NCI-H1436 (cell line): ENCODE measurements at regions not wholly inside any gene's neighbourhood (a gene's known extent, or its start where the extent isn't known, plus 50 kb on each side); places are given as distances from the start of the nearest gene placed in this dataset.
"Not testable (repeated sequence)": the region's sequence is repeated elsewhere in the genome, so short reads cannot be mapped to it uniquely, and the experiment has no call there.

ENCODE experiments used
- DNase-seq: peaks from one replicate; lab custom pipeline; 2025; lab: John Stamatoyannopoulos, UW

DNA sequence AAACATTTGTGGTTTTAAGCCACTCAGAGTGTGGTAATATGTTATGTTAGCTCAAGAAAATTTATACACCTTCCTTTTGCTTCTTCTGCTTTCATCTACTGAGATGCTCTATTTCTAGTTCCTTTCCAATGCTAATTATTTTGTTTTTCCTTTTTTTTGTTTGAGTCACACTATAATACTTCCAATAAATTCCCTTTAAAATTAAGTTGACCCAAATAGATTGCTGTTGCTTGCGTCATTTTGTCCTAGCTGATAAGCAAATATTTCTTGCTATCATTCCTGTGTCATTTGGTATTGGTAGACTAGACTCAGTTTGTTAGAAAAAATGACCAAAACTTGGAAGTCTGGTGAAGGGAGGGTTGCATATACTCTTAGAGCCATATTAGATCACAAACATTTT is 437.0 kb upstream of the CNTN6 start:
- no peak for DNase-seq

DNA sequence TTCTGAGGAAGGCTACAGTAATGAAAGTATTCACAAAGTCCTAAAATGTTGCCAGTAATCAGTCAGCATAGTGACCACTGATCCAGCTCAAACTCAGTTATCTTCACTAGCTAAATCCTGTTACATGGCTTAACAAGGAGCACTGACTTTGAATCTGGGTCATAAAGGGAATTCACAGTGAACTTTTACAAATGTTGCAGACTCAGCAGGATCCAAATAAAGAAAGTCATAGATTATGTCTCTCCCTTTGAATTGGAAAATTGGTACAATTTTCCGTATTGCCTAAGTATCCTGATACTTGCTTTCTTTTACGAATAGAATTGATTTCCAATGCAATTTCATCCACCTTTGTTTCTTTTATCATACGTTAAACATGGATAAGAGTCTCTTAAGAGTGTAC is 431.5 kb upstream of the CNTN6 start:
- no peak for DNase-seq

DNA sequence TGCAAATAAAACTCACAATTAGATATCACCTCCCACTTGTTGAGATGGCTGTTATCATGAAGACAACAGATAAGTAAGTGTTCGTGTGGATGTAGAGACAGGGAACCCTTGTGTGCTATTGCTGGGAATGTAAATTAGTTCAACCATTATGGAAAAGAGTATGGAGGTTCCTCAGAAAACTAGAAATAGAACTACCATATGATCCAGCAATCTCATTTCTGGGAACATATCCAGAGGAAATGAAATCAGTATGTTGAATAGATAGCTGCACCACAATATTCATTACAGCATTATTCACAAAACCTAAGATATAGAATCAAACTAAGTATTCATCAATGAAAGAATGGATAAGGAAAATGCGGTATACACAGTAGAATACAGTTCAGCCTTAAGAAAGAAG is 418.7 kb upstream of the CNTN6 start:
- no peak for DNase-seq

DNA sequence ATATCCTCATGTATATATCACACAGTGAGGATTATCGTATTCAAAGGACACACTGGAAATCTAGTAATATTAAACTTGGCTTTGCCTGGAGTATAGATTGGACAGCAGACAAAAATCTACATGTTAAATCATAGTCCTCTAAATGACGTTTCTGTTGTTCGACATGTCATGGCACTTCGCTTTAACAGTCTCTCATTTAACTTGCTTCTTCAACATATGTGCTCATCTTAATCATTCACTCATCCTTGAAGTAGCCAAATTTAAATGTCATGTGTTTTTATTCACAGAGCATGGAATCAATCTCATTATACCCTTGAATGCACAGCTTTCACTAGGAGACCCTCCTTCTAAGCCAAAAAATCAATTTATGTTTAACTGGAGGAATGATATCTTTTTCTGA is 417.0 kb upstream of the CNTN6 start:
- no peak for DNase-seq

DNA sequence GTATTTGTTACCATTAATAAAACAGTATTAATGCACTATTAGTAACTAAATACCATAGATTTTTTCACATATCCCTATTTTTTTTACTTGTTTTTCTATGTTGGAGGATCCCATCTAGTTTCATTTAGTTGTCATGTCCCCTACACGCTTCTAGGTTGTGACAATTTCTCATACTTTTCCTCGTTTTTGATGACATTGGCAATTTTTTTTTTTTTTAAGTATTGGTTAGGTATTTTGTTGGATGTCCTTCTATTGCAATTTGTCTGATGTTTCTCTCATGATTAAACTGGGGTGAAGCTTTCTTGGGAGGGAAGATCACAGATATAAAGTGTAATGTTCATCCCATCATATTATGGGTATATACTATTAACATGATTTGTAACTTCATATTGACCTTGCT is 409.1 kb upstream of the CNTN6 start:
- no peak for DNase-seq

DNA sequence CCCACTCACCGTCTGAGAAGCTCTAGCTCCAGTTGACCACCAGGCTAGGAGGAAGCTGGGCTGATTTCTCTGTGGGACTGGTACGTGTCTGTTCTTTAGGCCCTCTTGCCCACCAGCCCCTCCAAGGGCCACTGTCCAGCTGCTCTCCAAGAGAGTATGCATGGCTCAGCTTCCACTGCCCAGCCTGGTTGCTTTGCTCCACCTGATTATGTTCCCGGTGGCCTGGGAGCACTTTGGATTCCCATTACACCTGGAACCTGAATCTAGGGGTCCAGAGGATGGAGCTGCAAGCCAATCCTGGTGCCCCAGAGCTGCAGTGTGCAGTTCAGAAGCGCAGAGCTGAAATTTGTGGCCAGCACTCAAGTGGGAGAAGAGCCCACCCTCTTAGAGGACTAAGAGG is 402.1 kb upstream of the CNTN6 start:
- DNase-seq: no peak

DNA sequence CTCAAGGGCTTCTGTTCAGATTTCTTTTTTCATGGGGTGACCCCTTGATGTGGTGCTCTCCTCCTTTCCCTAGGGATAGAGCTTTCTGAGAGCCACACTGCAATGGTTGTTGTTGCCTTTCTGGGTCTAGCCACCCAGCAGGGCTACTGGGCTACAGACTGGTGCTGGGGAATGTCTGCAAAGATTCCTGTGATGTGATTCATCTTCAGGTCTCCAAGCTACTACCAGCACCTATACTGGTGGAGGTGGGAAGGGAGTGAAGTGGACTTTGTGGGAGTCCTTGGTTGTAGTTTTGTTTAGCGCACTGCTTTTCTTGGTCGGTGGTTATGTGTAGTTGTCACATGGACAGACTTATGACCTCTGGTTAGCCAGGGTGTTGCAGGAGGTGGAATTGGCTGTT is 392.3 kb upstream of the CNTN6 start:
- no peak for DNase-seq

DNA sequence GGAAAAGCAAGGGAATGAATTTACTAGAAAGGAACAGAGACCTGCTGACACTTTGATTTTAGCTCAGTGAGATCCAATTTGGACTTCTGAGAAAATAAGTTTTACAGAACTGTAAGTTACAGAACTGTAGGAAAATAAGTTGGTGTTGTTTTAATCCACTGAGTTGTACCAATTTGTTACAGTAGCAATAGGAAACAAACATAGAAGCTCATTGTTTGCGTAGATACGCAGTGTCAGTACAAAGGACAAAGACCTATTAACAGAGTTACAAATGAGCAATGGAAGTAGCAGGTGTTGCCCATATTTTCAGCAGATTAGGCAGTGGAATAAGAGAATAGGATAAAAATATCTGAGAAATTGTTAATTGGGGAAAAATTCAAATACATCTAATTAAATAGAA is 385.8 kb upstream of the CNTN6 start:
- no peak for DNase-seq

DNA sequence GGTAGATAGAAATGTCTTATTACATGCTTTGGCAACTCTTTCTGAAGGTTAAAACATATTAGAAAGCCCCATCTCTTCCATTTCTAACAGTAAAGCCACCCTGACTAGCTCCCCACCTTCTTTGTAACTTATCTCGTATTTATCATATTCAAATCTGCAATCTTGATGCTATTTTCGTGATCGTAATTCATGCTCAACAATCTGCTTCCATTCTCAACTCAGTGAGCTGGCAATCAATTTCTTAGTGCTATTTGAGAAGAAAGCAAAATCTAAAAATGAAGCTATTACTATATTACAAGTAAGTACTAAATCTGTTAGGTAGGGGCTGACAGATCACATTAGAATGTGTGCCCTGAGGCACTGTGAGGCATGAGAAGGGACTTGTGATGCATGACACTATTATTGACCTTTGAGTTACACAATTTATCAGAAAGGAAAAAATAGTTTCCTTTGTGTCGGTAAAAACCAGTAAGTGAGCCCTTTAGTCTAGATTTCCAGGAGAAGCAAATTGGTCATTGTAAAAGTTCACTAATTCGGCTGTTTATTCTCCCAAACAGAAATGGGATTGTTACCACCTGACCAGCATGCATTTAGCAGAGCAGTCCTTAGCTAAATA is 379.7 kb upstream of the CNTN6 start:
- no peak for DNase-seq

DNA sequence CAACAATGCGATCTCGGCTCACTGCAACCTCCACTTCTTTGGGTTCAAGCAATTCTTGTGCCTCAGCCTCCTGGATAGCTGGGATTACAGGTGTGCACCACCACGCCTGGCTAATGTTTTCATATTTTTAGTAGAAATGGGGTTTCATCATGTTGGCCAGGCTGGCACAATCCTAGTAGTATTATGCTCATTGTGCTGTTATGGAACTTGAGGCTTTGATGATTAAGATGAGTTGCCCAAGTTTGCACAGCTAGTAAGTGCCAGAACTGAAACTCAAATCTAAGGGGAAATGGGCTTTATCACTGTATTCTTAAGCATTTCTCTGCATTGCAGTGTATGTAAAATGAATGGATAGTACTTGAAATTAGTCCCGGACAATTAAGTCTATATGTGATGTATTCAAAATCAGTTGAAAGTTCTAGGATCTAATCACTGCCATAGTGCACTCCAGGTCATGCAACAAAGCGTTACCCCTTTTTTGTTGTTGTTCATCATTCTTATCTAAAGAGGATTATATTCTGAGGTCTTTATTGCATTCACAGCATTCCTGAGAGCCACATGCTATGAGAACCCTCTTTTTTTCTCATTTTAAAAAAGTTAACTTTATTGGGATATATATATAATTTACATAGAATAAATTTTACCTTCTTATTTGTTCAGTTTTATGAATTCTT is 378.7 kb upstream of the CNTN6 start:
- DNase-seq: no peak

DNA sequence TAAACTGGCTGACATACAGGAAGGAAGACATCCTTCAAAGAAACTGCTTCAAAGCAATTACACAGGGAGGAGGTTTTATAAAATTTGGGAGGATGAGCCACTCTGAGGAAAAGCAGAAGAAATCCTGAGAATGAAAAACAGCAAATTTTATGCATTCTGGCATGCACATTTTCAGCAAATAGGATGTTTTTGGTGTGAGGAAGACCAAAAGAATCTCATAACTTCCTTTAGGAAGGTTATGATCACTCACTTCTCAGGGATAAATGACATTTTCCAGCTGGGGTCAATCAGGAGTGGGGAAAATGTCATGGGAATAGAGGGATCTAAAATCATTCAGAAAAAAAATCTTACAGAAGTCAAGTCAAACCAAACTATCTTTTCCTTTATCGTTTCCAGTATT is 371.7 kb upstream of the CNTN6 start:
- DNase-seq: no peak

DNA sequence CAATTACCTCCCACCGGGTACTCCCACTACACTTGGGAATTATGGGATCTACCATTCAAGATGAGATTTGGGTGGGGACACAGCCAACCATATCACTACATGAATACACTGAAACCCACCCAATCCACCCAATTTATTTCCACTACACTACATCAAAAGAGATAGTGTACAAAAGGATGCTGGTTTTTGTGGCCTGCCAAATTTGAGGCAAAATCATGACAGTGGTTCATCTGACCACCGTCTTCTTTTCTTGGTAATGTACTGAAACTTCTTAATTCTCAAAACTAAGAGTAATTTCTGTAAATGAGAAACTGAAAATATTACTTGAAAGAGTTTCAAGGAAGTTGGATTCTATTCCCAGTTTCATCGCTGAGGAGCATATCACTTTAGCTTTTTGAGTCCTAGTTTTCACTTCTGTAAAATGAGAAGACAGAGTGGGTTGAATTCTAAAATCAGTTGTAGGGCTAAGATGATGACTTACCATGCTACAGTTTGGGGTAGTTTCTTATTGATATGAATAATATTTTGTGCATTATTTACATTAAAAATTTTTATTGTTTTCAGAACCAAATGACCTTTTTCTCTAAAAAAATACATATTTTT is 360.4 kb upstream of the CNTN6 start:
- DNase-seq: no peak

DNA sequence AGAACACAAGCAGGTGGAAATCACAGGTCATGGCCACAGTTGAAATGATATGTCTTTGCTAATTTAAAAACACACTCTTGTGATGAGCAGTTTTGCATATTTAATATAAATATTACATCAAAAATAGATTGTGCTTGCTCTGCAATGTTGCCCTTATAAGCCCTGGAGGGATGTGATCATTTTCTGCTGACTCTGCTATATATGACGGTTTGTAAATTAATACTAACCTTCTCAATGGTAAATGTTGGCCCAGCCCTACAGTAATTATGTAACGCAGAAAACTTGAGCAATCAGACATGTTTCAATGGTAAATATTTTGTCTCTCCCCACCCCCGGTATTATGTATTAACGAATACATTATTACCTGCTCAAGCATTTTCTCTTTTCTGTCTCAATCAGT is 359.5 kb upstream of the CNTN6 start:
- DNase-seq: no peak

DNA sequence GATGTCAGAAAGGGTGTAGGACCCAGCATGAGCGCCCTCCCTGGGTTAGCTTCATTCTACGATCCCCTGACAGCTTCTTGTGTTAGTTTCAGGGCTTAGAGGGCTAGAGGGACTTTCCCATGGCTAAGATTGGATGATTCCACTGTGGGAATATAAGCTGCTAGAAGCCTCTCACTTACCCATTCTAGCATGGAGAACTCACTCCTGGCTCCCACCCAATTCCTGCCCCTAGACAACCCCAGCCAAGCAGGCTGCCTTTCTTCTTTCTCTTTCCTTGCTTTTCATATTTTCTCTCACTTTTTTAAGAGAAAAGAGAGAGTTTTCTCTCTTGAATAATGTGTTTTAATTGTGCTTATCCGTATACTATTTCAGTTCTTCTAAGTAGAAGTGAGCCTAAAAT is 335.1 kb upstream of the CNTN6 start:
- no peak for DNase-seq

DNA sequence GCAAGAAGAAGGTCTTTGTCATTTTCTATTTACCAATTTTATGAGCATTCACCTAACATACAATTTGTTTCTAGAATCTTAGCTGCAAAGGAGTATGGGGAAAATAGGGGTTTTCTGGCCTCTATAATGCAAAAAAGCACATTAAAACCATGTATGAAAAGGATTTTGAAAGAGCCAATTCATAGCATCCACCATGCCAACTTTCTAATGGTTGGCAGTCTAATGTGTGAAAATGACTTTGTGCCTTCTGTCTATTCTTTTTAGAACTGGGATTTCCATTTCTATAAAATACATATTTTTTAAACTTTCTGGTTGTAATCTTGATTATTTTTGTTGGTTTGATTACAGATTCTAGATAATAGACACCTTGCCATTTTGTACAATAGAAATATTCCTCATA is 333.7 kb upstream of the CNTN6 start:
- no peak for DNase-seq

DNA sequence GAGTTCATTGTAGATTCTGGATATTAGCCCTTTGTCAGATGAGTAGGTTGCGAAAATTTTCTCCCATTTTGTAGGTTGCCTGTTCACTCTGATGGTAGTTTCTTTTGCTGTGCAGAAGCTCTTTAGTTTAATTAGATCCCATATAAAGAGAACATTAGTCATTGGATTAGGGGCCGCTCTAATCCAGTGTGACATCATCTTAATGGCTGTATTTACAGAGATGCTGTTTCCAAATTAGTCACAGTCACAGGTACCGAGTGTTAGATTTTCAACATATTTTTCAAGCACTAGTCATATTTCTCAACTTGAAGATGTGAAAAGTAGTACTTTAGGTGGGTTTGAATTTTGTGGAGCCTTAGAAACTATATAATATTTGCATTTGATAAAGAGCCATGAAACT is 319.4 kb upstream of the CNTN6 start:
- DNase-seq: not testable (repeated sequence)

DNA sequence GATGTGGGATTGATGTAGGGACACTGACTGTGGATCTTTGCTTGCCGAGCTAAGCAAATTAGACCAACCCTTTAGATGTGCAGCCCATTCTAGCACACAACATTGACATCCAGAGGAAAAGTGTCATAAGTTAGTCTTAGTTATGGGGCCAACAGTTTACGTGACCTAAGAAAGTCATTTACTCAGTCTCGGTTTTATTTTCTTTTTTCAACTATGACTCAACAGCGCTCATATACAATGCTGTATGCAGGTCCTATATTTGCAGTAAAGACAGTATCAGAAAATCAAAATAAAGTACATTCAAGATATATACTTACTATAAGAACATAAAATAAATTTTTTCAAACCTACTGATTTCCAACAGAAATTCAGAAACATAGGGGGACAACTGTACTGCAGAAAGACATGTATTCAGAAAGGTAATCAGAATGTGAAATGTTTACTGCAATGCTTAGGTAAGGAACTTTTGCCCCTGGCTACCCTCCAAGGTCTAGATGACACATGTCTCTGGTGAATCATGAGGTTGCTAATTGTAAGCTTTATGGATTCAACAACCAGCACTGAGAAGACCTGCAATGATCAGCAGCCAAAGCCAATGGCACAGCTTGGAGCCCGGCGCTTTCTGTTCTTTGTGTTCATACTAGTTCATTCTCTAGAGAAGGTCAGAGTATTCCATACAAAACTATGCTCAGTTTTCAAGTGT is 317.5 kb upstream of the CNTN6 start:
- DNase-seq: no peak

DNA sequence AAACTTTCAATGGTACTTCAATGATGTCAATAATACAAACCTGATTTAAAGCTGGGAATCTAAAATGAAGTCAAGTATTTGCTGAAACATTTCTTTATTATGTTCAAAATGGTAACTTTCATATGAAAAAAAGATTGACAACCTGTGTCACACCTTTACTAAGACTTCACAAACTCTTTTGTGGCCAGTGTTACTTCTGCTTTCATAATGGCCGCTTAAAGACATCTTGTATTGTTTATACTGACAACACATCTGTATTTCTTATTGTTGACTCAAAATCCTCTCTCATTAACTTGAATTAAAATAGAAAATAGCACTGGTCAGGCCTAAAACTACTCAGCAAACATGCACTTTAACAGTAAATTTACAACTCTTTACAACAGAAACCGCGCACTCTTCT is 312.3 kb upstream of the CNTN6 start:
- DNase-seq: no peak

DNA sequence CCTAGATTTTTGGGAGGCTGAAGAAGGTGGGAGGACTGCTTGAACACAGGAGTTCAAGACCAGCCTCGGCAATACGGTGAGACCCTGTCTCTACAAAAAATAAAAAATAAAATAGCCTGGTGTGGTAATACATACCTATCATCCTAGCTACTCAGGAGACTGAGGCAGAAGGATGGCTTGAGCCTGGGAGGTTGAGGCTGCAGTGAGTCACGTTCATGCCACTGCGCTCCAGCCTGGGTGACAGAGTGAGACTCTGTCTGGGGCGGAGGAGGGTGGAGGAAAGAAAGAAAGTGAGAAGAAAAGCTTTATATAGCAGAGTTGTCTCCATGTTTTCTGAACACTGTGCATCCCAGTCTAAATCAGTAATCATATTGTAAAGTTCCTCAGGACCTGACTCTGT is 301.4 kb upstream of the CNTN6 start:
- no peak for DNase-seq

DNA sequence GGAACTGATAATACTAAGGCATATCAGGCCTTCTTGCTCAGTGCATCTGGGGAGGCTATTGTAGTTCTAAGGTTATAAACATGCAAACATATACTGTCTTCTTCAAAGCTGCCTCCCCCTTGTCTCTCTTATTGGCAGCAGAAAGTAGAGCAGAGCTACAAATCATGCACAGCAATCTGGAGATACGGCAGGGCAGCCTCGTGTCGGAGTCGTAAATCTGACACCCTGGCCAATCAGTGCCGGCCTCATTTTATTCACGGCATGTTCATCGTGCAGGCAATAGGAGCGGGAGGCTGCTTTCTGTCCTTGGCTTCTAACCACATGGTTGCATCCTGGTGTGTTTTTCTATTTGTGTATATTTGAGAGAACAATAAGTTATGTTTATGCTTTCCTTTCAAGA is 300.2 kb upstream of the CNTN6 start:
- no peak for DNase-seq

DNA sequence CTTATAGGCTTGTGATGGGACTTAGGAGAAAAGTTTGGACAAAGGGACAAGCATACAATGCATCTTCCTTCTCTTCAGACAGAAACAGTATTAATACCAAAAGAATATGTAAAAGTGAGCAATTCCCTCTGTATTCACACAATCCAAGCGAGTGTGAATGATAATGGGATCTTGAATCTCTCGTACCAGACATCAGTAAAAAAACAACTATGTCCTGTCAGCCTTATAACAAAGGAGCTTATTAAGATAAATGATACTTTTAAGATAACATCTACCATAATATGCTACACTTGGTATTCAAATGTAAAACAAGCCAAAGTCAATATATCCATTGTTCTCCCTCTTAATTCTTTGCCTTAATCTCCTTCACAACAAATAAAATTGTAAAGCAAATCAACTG is 288.6 kb upstream of the CNTN6 start:
- DNase-seq: no peak

DNA sequence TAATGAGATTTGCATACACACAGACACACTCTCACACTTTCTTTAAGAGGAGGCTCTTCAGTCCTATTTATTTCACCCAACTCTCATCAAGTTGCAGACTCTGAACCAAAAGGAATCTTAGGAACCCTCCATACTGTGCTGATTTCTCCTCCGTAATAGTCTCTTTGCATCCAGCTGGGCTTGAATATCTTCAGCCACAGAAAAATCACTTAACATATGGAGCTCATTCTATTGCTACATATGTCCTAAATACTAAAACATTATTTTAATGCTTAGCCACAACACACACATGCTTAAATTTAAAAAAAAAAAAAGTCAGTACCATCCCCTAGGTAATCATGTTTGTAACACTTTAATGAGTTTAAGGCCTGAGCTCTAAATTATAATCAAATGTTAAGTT is 287.5 kb upstream of the CNTN6 start:
- DNase-seq: no peak

DNA sequence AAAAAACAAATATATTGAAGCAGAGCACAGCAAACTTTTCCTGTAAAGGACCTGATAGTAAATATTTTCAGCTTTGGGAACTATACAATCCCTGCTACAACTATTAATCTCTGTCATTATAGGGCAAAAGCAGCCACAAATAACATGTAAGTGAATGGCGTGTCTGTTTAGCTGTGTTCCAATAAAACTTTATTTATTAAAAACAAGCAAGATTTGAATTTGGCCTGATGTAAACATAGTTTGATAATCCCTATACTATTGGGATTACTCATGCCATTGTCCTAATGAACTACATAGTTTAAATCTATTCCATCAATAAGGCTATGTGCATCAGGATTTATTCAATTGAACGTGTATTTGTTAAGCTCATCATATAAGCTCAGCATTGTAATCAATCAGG is 286.8 kb upstream of the CNTN6 start:
- no peak for DNase-seq
